Lower lobe of right lung (tissue), 2 donors: ENCODE measurements at regions not wholly inside any gene's neighbourhood (a gene's known extent, or its start where the extent isn't known, plus 50 kb on each side); places are given as distances from the start of the nearest gene placed in this dataset.

ENCODE experiments used
- ATAC-seq, 2 donors: fragments of 200-7000 bp; cut with Tn5 transposase; one replicate each; pipeline ENCODE4 v1.9.1; 2020 to 2022; ENCODE audit warnings: mild to moderate bottlenecking in 2 of 2, moderate library complexity in 2 of 2
- DNase-seq: peaks from one replicate; pipeline ENCODE4 v3.0.0-alpha.2; 2020
- H3K27ac ChIP-seq: fragments of 200-600 bp; one replicate; pipeline ENCODE4 v1.8.0; 2022
- H3K27me3 ChIP-seq: fragments of 200-600 bp; one replicate; pipeline ENCODE4 v1.8.0; 2022; ENCODE audit warnings: low read depth
- H3K36me3 ChIP-seq: fragments of 200-600 bp; one replicate; pipeline ENCODE4 v1.8.0; 2022; ENCODE audit warnings: mild to moderate bottlenecking
- H3K4me1 ChIP-seq: fragments of 200-600 bp; one replicate; pipeline ENCODE4 v1.8.0; 2022
- H3K4me3 ChIP-seq: fragments of 200-600 bp; one replicate; pipeline ENCODE4 v1.8.0; 2022; ENCODE audit warnings: mild to moderate bottlenecking
- H3K9me3 ChIP-seq: fragments of 200-600 bp; one replicate; pipeline ENCODE4 v1.8.0; 2022
- intact Hi-C: fragments of 100-400 bp; cut with DNase I; formaldehyde crosslinking; loops from one replicate; pipeline ENCODE4 v1.11.0; 2022
- TF ChIP-seq, protein P1 (sequence below): fragments of 200-600 bp; IDR thresholded peaks from one replicate; pipeline ENCODE4 v1.8.0; 2022; ENCODE audit warnings: antibody characterized with exemption, mild to moderate bottlenecking
- donor health status: DM: no; HTN: yes; CAD: no; lungs with severe emphysema.

DNA sequence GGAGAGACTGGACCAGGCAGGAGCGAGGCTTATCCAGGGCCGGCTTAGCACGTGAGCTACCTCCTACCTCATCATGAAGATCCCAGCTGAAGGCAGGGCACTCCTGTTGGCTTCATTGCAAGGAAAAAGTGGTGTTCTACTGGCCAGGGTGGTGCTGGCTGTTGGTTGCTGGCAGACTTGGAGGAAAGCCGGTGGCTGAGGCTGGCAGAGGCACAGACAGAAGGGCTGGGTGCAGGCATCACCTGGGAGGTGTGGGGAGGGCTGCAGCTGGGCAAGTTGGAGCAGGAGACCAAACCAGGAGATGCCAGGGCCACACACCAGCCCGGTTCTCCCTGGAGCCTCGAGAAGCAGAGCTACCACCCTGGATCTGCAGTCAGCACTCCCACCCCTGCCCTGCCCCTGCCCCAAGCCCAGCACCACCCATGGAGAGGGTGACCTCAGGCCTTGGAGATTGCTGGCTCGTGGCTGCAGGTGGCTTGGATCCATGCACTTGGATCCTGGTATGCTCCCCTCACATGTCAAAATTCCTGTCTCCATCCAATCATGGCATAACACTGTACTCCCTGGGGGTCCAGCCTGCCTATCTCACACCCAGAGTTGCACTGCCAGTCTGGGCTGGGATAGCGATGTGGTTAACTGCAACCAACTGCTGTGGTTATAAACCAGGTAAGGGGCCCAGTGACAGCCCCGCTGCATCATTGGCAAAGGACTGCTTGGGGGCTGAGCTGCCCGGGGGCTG is 49.7 kb downstream of the GLI2 start:
- ATAC-seq: no peak

DNA sequence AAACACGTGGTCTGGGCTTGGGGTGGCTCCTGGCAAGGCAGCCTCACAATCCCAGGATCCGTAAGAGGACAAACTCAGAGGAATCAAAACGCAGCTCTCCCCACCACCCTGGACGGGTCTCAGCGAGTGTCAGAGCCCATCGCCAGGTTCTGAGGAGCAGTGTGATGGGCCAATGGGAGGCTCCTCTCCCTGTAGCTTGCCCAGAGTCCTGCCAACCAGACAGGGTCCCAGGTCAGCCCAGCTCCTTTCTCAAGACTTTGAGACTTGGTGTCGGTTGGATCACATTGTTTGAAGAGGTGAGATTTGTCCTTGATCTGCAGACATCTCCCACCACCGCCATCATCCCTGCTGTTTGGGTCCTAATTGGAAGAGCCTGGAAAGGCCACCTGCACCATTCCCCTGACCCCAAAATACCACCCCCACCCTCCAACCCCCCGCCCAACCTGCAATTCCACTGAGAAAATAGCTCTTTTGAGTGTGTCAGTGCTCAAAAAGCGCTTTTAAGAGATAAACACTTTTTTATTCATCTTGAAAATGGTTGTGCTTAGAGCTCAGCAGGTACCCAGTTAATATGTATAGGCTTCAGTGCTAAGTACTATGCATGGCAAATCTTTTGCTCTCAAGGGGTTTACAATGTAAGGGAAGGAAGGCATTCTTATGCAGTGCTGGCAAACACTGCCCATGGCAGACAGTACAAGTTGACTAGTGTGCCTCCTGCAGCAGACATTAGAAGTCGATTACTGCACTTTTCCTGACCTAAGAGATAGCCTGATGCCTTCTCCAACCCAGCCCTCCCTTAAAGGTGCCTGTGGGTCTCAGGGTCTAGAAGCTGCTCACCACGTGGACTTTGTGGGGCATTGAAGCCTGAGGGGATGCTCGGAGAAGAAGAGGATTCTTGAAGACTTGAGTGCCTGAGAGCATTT is 50.6 kb downstream of the GLI2 start:
- Histone ChIP-seq H3K36me3 (no peaks in the 10 kb centered on the region), H3K27me3 (no peaks in the 10 kb centered on the region), H3K9me3 (no peaks in the 10 kb centered on the region), H3K27ac (no peak overlapping the region), H3K4me1 (peaks cover 9% of the 10 kb centered on the region), H3K4me3 (no peak overlapping the region)
- DNase-seq (no peak), ATAC-seq (no peak)
- intact Hi-C loops: no loop called here
- TF ChIP-seq, protein P1, sequence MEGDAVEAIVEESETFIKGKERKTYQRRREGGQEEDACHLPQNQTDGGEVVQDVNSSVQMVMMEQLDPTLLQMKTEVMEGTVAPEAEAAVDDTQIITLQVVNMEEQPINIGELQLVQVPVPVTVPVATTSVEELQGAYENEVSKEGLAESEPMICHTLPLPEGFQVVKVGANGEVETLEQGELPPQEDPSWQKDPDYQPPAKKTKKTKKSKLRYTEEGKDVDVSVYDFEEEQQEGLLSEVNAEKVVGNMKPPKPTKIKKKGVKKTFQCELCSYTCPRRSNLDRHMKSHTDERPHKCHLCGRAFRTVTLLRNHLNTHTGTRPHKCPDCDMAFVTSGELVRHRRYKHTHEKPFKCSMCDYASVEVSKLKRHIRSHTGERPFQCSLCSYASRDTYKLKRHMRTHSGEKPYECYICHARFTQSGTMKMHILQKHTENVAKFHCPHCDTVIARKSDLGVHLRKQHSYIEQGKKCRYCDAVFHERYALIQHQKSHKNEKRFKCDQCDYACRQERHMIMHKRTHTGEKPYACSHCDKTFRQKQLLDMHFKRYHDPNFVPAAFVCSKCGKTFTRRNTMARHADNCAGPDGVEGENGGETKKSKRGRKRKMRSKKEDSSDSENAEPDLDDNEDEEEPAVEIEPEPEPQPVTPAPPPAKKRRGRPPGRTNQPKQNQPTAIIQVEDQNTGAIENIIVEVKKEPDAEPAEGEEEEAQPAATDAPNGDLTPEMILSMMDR: no peak

More for the DNA sequence above, 49.7 kb downstream of the GLI2 start:
- no peak for DNase-seq
- Histone ChIP-seq H3K27ac (no peak overlapping the region), H3K36me3 (no peaks in the 10 kb centered on the region), H3K9me3 (no peaks in the 10 kb centered on the region), H3K4me1 (peaks cover 9% of the 10 kb centered on the region), H3K4me3 (no peak overlapping the region), H3K27me3 (no peaks in the 10 kb centered on the region)
- TF ChIP-seq, protein P1: no peak
- intact Hi-C loops: no loop called here

DNA sequence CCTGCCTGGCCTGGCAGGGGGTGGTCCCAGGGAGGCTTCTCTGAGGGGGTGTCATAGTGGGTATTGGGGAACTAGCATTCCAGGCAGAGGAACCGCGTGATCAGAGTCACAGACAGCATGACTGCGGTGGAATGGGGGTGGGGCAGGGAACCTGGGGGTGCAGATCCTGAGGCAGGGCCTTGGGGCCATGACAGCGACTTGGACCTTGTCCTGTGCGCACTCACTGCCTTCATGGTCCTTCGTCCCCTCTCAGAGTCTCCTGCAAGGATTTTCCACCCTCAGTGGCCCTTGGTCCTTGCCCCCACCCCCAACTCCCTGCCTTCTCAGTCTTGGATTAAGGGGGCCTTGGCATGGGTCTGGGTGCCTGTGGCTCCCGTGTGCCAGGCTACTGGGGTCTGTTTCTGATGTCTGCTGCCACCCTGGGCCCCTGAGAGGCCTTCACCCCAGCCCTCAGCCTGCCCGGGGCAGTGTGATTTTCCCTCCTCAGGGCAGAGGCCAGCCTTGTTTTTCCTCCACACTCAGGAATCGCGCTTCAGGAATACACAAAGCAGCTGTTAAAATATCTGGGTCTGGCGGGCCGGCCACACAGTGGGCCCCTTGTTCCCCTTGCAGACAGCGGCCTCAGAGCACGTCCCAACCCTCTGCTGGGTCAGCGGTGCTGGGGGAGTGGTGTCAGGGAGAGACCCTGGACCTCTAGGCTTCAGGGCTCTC is 51.6 kb downstream of the GLI2 start:
- TF ChIP-seq, protein P1: no peak
- Histone ChIP-seq H3K27ac (no peak overlapping the region), H3K27me3 (no peaks in the 10 kb centered on the region), H3K4me1 (peaks cover 9% of the 10 kb centered on the region), H3K36me3 (no peaks in the 10 kb centered on the region), H3K9me3 (no peaks in the 10 kb centered on the region), H3K4me3 (no peak overlapping the region)
- DNase-seq (no peak), ATAC-seq (no peak)
- intact Hi-C loops: no loop called here

DNA sequence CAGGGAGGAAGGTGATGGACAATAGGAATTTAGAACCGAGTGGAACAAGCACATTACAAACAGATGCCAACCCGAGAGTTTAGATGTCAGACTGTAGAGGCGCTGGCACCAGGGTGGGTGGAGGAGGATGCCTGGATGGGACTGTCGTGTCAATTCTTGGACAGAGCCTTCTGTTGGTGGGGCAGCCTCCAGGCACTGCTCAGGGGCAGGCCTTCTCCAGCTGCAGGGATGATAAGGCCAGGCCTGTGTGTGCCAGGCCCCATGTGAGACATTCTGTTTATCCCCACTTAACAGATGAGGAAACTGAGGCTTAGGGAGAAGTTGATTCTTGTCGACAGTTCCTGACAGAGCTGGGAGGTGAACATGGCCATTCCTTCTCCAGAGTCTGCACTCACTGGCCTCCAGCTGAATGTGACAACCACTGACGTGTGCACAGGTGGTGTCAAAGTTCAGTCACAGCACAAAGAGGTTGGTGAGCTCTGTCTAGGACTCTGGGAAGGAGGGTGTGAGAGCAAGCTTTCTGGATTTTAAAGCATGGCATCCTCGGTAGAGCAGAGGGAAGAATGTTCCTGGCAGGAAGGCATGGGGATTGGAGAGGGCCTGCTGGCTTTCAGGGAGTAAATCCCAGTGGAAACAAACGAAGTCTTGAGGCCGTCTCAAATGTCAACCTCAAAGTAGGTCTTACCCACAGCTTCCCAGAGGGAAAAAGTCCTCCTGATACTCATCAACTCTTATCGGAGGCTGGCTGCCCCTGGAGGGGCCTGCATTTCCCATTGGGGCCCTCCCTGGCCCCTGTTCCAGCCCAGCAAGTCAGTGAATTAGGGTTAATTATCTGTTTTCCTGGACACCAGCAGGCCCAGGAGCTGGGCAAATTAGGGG is 52.4 kb downstream of the GLI2 start:
- Histone ChIP-seq H3K27ac (no peak overlapping the region), H3K4me3 (no peak overlapping the region), H3K27me3 (no peaks in the 10 kb centered on the region), H3K36me3 (no peaks in the 10 kb centered on the region), H3K9me3 (no peaks in the 10 kb centered on the region), H3K4me1 (peaks cover 6% of the 10 kb centered on the region)
- TF ChIP-seq, protein P1: no peak
- intact Hi-C loops: no loop called here
- ATAC-seq: no peak
- DNase-seq: no peak
